ENCODE measurements at regions not wholly inside any gene's neighbourhood (a gene's known extent, or its start where the extent isn't known, plus 50 kb on each side); places are given as distances from the start of the nearest gene placed in this dataset.

DNA sequence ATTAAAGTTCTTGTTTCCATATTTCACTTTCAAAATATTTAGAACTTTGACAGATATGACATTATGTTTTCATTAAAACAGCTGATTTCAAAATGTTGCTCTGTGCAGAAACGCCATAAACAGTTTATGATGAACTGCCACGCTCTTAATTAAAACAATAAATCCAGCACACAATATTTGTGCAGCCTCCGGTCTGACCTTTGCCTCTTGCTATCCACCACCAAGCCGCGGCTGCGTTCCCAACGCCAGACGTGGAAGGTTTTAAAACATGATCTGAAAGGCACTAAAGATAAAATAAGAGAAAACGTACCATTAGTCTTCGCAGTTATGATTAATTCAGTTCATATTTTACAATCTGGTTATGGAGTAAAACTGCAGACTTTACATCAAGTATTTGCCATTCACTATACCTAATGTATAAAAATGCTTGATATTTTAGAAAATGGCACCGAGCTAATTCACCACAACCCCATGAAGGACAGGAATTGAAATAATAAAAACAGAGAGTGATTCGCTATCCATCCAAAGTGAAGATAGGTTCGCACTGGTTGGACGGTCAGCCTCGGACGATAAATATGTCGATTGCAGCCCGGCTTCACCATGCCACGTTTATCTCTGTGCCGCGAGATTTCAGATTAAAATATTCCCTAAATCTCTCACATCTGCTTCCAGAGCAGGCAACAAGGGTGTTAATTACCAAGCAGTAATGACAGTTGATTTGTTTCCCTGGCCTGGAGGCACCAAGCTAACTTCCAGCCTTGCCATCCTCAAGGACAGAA lies 103.3 kb upstream of the ZNF507 start:
- TF ChIP-seq, protein P1, sequence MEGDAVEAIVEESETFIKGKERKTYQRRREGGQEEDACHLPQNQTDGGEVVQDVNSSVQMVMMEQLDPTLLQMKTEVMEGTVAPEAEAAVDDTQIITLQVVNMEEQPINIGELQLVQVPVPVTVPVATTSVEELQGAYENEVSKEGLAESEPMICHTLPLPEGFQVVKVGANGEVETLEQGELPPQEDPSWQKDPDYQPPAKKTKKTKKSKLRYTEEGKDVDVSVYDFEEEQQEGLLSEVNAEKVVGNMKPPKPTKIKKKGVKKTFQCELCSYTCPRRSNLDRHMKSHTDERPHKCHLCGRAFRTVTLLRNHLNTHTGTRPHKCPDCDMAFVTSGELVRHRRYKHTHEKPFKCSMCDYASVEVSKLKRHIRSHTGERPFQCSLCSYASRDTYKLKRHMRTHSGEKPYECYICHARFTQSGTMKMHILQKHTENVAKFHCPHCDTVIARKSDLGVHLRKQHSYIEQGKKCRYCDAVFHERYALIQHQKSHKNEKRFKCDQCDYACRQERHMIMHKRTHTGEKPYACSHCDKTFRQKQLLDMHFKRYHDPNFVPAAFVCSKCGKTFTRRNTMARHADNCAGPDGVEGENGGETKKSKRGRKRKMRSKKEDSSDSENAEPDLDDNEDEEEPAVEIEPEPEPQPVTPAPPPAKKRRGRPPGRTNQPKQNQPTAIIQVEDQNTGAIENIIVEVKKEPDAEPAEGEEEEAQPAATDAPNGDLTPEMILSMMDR (IDR thresholded peaks at IDR 0.05; ENCODE audit: low read depth, low read length, poor library complexity, severe bottlenecking), result no peak
- TF ChIP-seq EZH2phosphoT487 (IDR thresholded peaks at IDR 0.05; ENCODE audit: borderline replicate concordance, low read length), result no peak
